GM19025 (cell line): ENCODE measurements at regions not wholly inside any gene's neighbourhood (a gene's known extent, or its start where the extent isn't known, plus 50 kb on each side); places are given as distances from the start of the nearest gene placed in this dataset.
"Not testable (repeated sequence)": the region's sequence is repeated elsewhere in the genome, so short reads cannot be mapped to it uniquely, and the experiment has no call there.

Experiments
- ATAC-seq: cut with Tn5 transposase; IDR thresholded peaks from one replicate; pipeline ENCODE4 v1.9.1; 2021; ENCODE audit warnings: mild to moderate bottlenecking, low read depth, moderate library complexity; ENCODE audit not compliant: unreplicated experiment

DNA sequence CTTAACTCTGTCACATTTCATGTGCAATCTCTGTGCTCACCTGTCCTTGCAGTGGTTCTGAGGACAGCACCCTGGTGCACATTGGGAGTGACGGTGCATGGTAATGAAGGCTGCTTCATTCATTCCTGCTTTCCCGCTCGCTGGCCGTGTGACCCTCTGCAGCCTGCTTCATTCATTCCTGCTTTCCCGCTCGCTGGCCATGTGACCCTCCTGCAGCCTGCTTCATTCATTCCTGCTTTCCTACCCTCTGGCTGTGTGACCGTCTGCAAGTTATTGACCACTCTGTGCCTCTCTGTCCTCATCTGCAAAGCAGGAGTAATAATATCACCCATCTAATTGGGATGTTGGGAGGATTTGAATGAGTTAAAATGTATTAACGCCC lies 189.1 kb upstream of the TMEM132C start:
- ATAC-seq: no peak

DNA sequence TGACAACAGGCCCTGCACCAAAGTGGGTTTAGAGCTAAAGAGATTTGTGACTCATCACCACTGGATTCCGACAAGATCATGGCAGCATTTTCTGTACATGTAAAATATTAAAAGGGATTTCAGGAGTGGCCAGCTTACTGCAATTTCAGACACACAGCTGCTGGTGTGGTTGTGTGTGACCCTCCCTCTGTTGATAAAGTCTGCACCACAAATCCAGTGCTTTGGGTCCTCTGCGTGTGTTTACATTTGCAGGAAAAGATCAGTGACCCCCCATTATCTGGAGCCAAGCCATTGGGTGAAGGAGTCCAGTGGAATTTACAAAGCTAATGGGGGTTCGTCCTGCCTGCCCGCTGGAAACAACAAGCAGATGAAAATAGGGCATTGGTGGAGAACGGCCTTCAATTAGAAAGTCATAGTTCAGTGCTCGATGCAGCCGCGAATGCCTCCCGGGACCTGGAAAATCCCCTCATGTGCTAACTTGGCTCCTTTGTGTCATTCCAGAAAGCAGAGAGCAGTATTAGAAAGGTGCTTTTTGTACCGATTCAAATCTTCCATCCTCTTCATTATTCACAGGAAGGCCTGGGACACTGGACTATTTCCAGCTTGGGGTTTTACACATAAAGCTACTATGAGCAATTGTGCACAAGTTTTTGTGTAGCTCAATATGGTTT lies 188.5 kb upstream of the TMEM132C start:
- no peak for ATAC-seq

DNA sequence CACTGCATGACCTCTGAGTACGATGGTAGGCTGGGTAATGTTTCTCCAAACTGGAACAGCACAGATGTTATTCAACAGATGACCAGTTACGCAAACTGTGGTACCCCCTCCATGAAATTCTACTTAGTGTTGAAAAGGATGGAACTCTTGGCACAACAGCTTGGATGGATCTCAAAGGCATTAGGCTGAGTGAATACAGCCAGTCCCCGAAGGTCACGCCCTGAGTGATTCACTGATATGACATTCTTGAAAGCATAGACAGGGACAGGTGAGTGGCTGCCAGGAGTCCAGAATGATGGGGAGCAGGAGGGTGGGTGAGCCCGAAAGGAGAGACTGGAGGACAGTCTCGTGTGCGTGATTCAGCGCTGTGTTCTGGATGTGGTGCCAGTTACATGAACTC lies 187.5 kb upstream of the TMEM132C start:
- no peak for ATAC-seq

DNA sequence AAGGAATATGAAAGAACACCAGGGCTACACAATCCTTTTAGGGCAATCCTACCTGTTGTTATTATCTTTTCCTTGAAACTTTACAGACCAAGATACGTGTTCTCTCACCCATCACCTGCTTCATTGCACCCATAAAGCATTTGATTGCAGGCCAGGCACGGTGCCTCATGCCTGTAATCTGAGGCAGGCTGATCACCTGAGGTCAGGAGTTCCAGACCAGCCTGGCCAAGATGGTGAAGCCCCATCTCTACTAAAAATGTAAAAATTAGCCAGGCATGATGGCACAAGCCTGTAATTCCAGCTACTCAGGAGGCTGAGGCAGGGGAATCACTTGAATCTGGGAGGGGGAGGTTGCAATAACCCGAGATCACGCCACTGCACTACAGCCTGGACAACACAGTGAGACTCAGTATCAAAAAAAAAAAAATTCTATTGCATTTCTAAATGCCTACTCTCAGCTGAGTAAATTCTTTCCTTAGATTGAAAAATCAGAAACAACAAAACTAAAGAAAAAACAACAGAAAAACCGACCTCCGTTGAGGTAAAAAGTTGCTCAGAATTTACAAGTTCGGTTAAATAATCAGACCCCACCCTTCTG lies 183.7 kb upstream of the TMEM132C start:
- ATAC-seq: no peak

DNA sequence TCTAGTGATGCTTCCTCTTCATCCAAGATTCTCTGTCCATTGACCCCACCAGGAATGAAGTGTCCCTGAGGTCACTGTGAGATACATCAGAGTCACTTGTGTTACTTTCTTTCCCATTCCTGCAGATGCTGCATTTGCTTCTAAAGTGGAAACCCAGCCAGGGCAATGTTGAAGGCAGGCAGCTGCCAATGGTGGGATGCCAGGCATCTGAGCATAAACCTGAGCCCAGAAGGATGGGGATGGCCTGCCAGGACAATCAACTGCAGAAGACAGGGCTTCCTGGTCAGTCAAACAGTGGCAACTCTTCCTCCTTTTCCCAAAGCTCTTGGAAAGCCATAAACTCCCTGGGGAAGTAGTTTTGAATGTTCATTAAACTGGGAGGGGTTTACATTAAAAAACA lies 178.0 kb upstream of the TMEM132C start:
- ATAC-seq: no peak

DNA sequence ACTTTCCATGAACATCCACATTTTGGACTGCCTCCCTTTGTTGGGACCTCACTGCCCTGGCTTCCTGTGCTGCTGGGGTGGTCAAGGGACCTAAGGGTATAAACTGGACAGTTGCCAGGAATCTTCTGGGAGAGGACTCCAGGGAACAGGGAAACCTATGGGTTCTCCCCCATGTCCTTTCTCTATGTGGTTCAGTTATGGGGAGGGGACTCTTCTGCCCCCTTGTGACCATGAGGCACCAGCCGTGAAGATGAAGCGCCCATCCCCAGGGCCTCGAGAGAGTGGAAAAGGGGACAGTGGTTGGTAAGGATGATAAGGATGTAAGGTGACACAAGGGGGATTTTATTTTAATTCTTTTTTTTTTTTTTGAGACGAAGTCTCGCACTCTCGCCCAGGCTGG lies 177.0 kb upstream of the TMEM132C start:
- no peak for ATAC-seq

DNA sequence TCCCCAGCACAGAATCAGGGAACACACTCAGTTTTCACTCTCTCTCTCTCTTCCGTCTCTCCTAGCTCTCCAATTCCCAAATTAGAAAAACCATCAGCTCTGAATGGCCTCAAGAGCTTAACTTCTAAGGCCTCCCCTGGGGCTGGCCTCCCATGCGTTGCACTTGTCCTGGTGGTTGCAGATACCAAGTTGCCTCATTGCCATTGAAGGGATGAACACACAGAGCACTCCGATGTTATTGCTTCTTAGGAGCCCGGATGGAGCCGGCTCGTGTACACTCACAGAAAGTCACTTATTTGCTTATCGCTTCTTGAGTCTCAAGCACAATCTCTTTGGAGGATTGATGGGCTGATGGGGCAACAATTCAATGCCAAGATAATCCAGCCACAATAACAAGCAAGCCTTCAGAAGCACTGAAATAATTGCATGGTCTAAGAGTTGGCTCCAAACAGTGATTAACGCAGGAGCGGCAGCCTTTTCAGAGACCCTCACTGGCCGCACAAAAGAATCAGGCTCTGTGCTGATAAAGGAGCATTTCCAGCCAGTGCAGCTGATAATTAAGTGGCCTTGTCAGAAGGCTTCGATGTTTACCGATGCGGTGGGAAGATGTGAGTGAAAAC lies 175.8 kb upstream of the TMEM132C start:
- no peak for ATAC-seq

DNA sequence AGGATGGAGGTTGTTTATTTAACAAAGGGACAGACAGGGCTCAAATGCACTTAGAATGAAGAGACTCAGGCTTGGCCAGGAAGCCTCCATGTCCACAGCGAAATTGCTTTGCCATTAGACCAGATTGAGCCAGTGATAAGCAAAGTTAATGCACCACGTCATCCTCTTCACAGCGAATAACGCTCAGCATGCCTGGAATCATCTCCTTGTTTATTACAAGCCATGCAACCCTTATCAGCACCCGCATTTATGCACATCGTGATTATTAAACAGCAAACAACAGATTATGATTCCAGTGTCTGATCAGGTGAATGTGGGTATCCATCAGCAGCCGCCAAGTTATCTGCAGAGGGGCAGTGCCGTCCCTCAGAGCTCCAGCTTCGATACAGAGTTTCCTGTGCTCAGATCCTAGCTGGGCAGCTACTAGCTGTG lies 175.0 kb upstream of the TMEM132C start:
- ATAC-seq: no peak

DNA sequence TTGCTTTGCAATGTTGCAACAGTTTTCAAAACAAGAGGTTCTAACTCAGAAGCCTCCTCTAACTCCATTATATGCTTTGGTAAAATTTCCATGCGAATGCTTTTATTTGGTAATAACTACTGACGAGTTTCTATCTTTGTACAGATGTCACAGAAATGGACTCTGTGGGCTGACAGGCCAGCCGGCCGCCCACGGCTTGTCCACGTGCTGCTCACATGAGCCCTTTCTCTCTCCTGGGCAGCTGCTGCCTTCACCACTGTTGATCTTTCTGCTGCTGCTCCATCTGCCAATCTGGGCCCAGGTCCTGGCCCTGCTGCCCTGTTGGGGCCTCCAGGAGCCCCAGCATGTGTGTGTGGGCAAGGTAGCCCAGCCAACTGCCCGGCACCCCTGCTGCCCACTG lies 168.2 kb upstream of the TMEM132C start:
- no peak for ATAC-seq

DNA sequence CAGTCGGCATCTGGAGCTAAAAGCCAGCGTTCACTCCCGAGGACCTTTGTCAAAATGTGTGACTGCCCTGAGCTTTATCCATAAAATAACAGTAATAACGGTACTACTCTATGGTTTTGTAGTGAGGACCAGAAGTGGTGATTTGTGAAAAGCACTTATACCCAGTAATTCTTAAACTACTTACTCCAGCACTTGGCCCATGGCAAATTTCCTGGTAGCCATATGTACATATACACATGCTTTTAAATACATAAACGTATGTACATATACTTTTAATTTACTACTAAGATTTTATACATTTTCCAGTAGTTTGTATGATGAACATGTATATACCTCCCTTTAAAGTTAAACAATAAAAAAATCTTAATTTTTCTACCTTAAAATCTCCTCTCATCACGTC lies 163.8 kb upstream of the TMEM132C start:
- no peak for ATAC-seq

DNA sequence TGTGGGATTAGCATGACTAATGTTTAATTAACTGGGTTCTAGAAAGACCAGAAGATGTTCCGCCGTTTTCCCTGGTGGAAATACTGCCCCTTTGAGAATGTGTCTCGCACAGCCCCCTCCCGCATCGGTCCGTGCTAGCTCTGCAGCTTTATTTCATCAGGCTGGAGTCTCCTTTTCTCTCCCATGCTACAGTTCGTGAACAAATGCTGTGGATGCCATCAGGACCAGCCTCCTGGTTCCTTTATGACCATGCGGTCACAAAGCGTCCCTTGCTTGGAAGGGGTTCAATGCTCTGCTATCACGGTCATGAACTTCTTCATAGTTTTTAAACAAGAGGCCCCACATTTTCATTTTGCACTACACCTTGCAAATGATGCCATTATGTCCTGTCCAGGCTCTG lies 157.7 kb upstream of the TMEM132C start:
- ATAC-seq: no peak

DNA sequence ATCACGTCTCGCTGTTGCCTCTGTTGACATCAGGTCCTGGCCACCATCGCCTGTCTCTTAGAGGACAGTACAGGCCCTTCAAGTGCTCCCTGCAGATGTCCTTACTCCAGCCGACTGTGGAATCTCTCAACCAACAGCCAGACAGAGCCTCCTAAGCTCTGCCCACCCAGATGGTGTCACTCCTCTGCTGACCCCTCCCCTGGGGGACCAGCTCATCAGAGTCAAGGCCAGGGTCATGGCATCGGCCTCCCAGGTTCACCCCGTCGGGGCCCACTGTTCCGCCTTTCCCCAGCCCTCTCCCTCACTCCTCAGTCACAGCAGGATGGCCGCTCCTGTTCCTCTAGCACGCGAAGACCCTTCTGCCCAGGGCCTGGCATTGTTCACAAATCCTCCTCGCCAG lies 157.3 kb upstream of the TMEM132C start:
- ATAC-seq: no peak

DNA sequence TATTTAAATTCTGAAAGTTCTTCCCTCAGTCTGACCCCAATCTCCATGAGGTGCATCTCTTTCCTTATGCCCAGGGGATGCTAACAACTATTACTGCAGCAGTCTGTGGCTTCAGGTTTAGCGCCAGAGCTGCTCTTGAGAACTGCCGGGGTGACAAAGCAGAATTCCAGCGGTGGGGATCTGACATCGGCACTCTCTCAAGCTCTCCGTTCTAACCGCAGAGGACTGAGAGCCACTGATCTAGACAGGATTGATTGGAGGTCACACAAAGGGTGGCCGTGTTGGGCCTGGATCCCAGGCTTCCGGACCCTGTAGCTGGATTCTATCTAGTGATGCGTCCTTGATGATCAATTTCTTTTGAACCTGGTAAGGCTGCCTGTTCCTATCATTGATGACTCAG lies 155.6 kb upstream of the TMEM132C start:
- ATAC-seq: no peak

DNA sequence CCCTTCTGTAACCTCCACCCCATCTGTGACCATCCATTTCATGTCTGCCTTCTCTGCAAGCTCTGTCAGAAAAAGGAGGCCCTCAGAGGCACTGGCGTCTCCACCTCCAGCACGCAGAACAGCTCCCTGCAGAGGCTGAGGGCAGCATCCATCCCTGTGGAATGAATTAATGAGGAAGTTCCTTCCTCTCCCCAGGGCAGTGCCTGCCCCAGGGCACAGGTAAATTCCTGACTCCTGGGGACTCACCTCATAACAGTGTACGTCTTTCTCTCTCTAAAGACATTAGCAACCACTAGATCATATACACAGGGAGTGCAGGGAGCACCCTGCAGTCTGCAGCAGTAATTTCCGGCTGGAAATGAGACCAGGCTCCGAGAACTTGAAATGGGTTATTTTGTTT lies 155.0 kb upstream of the TMEM132C start:
- ATAC-seq: no peak

DNA sequence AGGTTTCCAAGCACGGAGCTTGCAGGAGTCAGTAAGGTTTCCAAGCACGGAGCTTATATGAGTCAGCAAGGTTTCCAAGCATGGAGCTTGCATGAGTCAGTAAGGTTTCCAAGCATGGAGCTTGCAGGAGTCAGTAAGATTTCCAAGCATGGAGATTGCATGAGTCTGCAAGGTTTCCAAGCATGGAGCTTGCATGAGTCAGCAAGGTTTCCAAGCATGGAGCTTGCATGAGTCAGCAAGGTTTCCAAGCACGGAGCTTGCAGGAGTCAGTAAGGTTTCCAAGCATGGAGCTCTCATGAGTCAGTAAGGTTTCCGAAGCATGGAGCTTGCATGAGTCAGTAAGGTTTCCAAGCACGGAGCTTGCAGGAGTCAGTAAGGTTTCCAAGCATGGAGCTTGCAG lies 153.7 kb upstream of the TMEM132C start:
- not testable (repeated sequence) for ATAC-seq

DNA sequence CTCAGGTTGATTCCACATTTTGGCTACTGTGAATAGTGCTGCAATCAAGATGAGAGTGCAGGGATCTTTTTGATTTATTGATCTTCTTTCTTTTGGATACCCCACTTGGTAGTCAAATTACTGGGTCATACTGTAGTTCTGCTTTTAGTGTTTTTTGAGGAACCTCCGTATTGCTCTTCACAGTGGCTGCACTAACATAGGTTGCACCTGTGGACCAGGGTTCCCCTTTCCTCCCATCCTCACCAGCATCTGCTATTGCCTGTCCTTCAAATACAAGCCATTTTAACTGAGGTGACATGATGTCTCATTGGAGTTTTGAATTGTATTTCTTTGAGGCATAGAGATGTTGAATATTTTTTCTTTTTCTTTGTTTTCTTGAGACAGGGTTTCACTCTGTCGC lies 152.5 kb upstream of the TMEM132C start:
- no peak for ATAC-seq

DNA sequence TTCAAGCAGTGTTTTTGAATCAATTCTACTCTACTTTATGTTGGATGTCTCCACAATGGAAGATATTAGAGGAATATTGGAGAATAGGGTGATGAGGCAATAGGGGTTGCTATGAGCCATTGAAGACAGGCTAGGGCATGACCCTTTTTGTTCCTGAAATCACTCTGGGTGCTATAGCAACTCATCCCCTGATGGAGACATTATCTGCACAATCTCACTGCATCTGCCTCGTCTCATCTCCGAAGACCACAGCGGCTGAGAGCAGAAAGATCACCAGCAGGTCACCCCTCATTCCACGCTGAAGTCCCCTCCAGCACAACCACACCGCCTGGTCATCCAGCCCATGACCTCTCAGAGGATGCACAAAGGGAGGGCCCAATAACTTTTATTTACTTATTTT lies 150.4 kb upstream of the TMEM132C start:
- no peak for ATAC-seq

DNA sequence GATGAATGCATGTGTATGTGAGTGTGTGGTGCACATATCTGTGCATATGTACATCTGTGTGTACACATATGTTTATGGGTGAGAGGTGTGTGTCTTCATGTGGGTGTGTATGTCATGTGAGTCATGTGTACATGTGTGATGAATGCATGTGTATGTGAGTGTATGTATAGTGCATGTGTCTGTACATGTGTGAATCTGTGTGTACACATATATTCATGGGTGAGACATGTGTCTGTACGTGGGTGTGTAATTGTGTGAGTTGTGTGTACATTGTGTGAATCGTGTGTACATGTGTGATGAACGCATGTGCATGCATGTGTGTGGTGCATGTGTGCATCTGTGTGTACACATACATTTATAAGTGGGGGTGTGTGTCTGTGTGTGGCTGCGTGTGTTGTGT lies 146.9 kb upstream of the TMEM132C start:
- ATAC-seq: no peak

DNA sequence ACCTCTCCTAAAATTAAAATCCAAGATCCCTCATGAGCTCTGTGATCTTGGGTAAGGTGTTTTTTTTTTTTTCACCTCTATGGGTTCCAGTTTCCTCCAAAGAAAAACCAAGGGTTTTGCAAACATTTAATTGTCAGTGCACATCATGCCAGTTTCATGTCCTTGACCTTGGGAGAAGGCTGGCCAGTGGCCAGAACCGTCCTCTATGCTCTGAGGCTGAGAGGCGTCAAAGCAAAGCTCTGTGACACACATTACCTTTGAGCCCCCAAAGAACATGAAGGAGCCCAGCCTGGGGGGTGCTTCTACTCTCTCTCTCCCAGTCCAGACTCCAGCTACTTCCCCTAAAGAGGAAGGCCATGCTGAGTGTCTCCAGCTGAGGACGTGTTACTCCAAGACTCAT lies 145.5 kb upstream of the TMEM132C start:
- ATAC-seq: no peak

DNA sequence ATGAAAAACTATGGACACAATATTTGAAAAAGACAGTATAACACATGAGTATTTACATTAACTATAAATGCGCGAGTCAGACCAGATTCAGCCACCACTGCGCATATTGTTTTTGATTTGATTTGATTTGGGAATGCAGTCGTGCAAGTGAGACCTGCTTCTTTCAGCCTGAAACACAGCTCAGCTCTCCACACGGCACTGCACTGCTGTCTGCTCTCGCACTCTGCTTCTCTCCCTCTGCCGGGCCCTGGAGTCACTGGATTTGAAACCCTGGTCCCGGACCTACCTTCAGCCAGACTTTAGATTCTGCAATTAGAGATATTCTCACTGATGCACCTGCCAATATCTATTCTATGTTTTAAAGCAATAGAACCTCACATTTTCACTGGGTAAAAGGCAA lies 143.9 kb upstream of the TMEM132C start:
- no peak for ATAC-seq

DNA sequence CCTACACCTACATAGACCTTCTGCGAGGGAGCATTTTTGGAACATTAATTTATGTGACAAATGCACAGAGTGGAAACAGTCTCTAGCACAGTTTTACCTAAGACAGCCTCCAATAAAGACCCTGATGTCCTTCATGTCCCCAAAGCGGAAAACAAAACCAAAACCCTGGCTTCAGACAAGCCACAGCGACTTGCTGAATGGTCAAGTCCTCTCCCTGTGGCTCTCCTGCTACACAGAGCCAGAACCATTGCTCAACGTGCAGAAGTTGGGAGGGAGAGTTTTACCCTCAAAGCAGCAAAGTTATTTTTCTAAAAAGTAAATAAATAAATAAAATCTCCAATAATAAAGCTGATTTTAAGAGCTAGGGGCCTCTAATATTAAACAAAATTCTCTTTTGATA lies 135.0 kb upstream of the TMEM132C start:
- no peak for ATAC-seq

DNA sequence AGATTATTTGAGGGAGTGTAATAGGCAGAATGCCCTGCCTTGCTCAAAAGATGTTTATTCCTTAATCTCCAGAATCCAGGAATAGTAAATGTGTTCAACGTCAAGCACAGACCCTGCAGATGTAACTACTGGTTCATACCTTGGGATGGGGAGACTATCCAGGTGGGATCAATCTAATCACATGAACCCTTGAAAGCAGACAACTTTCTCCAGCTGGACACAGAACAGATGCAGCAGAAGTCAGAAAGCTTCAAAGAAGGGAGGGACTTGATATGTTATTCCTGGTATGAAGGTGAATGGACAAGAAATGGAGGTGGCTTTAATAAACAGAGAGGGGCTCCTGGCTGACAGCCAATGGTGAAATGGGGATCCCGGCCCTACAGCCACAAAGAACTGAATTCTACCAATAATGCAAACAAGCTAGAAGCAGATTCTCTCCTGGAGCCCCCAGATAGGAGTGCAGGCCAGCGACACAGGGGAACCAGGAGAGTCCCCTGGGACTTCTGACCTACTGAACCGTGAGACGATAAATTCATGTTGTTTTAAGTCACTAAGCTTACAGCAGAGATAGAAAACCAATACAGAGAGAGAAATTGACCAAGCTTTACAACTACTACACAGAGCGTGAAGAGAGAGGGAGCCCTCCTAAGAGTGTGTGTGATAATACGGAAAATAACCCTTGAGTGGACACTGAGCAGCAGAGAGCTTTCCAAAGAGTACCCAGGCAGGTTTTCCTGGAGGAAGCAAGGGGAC lies 133.5 kb upstream of the TMEM132C start:
- ATAC-seq: no peak
